ENCODE measurements at regions not wholly inside any gene's neighbourhood (a gene's known extent, or its start where the extent isn't known, plus 50 kb on each side); places are given as distances from the start of the nearest gene placed in this dataset.
"Not testable (repeated sequence)": the region's sequence is repeated elsewhere in the genome, so short reads cannot be mapped to it uniquely, and the experiment has no call there.

GRCh38 chr14:87312169-87312893, 680.7 kb downstream of the GALC start:
- no peak for DNase-seq (ENCODE audit: low read depth)

GRCh38 chr14:87309557-87309956, 683.4 kb downstream of the GALC start:
- DNase-seq (ENCODE audit: low read depth): no peak

GRCh38 chr14:87306409-87307168, 686.4 kb downstream of the GALC start:
- no peak for DNase-seq (ENCODE audit: low read depth)

GRCh38 chr14:87305345-87305744, 687.6 kb downstream of the GALC start:
- DNase-seq (ENCODE audit: low read depth): no peak

- no peak for DNase-seq (ENCODE audit: low read depth)
These were observed 688.6 kb downstream of the GALC start for GRCh38 chr14:87304404-87304803.

GRCh38 chr14:87286826-87287225, 706.2 kb downstream of the GALC start:
- DNase-seq (ENCODE audit: low read depth): no peak

GRCh38 chr14:87286191-87286590, 706.8 kb downstream of the GALC start:
- no peak for DNase-seq (ENCODE audit: low read depth)

GRCh38 chr14:87285506-87285905, 707.5 kb downstream of the GALC start:
- DNase-seq (ENCODE audit: low read depth): no peak

GRCh38 chr14:87283547-87283946, 709.4 kb downstream of the GALC start:
- DNase-seq (ENCODE audit: low read depth): no peak

- no peak for DNase-seq (ENCODE audit: low read depth)
These were observed 710.7 kb downstream of the GALC start for GRCh38 chr14:87282266-87282665.

- no peak for DNase-seq (ENCODE audit: low read depth)
These were observed 714.6 kb downstream of the GALC start for GRCh38 chr14:87278415-87278814.

GRCh38 chr14:87271331-87271730, 721.7 kb downstream of the GALC start:
- DNase-seq (ENCODE audit: low read depth): no peak

- no peak for DNase-seq (ENCODE audit: low read depth)
These were observed 724.0 kb downstream of the GALC start for GRCh38 chr14:87268997-87269396.

GRCh38 chr14:87264796-87265195, 728.2 kb downstream of the GALC start:
- DNase-seq (ENCODE audit: low read depth): no peak

GRCh38 chr14:87264272-87264785, 728.7 kb downstream of the GALC start:
- DNase-seq (ENCODE audit: low read depth): no peak

- no peak for DNase-seq (ENCODE audit: low read depth)
These were observed 731.4 kb downstream of the GALC start for GRCh38 chr14:87261621-87262020.

GRCh38 chr14:87260460-87260859, 732.5 kb downstream of the GALC start:
- DNase-seq (ENCODE audit: low read depth): no peak

GRCh38 chr14:87257421-87257820, 735.6 kb downstream of the GALC start:
- DNase-seq (ENCODE audit: low read depth): no peak

- no peak for DNase-seq (ENCODE audit: low read depth)
These were observed 737.9 kb downstream of the GALC start for GRCh38 chr14:87255058-87255457.

- DNase-seq (ENCODE audit: low read depth): no peak
These were observed 738.6 kb downstream of the GALC start for GRCh38 chr14:87254331-87254874.

GRCh38 chr14:87253791-87254190, 739.2 kb downstream of the GALC start:
- not testable (repeated sequence) for DNase-seq (ENCODE audit: low read depth)

- DNase-seq (ENCODE audit: low read depth): no peak
These were observed 740.9 kb downstream of the GALC start for GRCh38 chr14:87252103-87252502.

GRCh38 chr14:87251011-87251410, 742.0 kb downstream of the GALC start:
- no peak for DNase-seq (ENCODE audit: low read depth)
